Peyer's patch (tissue), 4 donors: ENCODE measurements at regions not wholly inside any gene's neighbourhood (a gene's known extent, or its start where the extent isn't known, plus 50 kb on each side); places are given as distances from the start of the nearest gene placed in this dataset.

Source experiments
- POLR2A ChIP-seq, 2 donors: fragments of 450-650 bp; IDR thresholded peaks; one replicate each; pipeline ENCODE4 v1.5.1; 2017; ENCODE audit warnings: antibody characterized with exemption in 2 of 2, mild to moderate bottlenecking in 2 of 2, moderate library complexity in 2 of 2
- TF ChIP-seq, protein P1 (sequence below), 6 experiments: fragments of 450-650 bp in 4 of 6; fragments of 200-600 bp in 2 of 6; sonication (generic) in 1 of 6; IDR thresholded peaks; one replicate each; pipeline ENCODE4 v1.5.1; 2017 to 2019; ENCODE audit warnings: antibody characterized with exemption in 6 of 6, mild to moderate bottlenecking in 3 of 6, moderate library complexity in 1 of 6

DNA sequence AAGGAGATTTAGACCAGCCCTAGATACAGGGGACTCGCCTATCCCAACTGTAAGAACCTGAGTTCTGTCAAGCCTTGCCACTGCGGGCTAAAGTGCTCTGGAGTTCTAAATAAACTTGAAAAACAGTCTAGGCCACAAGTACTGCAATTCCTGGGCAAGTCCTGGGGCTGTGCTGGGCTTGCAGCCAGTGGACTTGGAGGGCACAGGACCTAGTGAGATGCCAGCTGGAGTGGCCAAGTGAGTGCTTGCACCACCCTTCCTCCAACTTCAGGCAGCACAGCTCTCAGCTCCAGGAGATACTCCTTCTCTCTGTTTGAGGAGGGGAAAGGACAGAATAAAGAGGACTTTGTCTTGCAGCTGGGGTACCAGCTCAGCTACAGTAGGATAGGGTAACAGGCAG lies 307.6 kb upstream of the FBXO33 start:
- TF ChIP-seq, protein P1, sequence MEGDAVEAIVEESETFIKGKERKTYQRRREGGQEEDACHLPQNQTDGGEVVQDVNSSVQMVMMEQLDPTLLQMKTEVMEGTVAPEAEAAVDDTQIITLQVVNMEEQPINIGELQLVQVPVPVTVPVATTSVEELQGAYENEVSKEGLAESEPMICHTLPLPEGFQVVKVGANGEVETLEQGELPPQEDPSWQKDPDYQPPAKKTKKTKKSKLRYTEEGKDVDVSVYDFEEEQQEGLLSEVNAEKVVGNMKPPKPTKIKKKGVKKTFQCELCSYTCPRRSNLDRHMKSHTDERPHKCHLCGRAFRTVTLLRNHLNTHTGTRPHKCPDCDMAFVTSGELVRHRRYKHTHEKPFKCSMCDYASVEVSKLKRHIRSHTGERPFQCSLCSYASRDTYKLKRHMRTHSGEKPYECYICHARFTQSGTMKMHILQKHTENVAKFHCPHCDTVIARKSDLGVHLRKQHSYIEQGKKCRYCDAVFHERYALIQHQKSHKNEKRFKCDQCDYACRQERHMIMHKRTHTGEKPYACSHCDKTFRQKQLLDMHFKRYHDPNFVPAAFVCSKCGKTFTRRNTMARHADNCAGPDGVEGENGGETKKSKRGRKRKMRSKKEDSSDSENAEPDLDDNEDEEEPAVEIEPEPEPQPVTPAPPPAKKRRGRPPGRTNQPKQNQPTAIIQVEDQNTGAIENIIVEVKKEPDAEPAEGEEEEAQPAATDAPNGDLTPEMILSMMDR (IDR thresholded peaks at IDR 0.05): no peak
- no peak for TF ChIP-seq POLR2A (IDR thresholded peaks at IDR 0.05)
